ENCODE measurements at regions not wholly inside any gene's neighbourhood (a gene's known extent, or its start where the extent isn't known, plus 50 kb on each side); places are given as distances from the start of the nearest gene placed in this dataset.

DNA sequence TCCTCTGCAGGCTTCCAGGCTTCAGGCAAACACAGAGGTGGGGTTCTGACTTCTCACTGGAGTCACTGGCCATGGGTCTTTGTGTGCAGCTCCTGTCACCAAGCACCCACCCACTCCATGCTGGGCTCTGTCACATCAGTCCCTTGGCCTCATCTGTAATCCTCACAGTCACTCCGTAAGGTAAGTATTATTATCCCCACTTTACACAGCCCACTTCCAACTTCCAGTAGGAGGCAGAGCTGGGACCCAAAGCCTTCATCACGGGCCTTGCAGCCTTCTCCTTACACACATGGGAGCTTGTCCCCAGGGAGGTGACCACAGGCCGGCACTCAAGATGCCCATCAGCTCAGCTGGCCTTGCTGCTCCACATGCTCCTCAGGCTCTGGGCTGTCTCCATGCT lies 266.7 kb upstream of the B3GAT1 start:
- no peak for DNase-seq

DNA sequence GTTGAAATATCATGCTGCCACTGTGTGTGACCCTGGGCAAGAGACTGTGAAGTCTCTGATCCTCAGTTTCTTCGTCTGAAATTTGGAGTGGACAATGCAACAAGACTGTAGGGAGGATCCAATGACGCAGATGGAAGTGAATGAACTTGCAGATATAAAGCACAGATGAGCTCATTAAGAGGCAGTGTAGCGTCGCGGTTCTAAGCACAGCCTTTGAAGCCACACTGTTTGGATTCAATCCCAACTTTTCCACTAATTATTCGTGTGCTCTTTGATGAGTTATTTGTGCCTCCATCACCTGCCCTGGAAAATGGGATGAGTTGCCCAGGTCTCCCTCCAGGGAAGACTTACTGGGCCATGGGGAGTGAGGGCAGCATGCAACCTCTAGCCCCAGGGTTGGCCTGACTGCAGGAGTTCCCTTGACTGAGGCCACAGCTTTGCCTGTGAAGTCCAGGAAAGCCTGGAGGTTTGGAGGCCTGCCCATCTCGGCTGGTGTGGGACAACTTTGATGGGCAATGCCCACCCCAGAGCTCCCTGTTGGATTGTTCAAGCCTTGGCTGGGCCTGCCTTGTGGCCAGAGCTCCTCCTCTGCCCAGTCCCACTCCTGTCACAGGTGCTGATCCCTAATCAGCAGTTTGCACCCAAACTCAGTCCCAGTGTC lies 266.0 kb upstream of the B3GAT1 start:
- DNase-seq: no peak

DNA sequence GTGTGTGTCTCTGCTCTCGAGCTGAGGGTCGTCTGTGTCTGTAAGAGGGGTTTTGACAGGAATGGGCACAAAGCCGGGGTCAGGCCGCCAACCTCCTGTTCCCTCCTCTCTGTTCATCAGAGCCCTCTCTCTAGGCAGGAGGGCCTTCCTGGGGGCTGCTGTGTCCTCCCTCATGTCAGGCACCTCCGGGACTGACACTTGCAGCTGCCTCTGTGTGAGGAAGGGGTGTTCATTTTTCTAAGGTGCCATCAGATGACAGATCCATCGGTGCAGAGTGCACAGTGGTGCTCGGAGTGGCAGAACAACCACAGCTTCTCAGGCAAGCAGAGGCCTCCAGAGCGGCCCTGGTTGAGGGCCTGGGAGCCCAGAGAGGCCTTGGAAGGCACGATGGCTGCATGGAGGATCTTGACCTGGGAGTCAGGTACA lies 265.4 kb upstream of the B3GAT1 start:
- DNase-seq: no peak

DNA sequence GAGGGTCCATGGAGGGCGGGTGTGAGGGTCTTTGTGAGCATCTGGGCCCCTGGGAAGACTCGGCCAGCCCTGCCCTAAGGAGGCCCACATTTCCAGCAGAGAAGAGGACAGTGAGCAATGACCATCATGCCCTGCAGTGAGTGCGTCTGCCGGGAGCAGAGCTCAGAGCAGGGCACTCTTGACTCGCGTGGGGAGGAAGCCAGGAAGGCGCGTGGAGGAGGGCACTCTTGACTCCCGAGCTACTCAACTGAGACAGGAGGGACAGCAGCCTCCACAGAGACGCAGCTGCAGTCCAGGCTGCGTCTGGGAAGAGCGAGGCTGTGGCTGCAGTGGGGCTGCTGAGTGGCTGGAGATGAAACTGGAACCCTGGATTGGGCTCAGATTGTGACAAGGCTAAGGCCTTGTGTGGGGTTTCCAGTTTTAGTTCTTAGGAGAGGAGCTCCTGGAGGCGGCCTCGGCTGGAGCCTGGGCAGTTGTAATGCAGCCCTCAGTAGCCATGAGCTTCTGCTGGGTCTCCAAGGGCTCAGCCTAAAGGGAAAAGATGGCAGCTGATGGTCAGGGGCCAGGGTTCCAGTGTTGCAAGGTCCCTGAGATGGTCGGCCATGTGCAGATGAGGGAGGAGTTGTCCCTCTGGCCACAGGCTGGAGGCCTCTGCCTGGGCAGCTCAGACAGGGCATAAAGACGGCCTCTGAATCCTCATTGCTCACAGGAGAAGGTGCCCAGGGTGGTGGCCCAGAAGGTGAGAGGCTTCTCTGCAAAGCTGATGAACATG lies 264.7 kb upstream of the B3GAT1 start:
- no peak for DNase-seq

DNA sequence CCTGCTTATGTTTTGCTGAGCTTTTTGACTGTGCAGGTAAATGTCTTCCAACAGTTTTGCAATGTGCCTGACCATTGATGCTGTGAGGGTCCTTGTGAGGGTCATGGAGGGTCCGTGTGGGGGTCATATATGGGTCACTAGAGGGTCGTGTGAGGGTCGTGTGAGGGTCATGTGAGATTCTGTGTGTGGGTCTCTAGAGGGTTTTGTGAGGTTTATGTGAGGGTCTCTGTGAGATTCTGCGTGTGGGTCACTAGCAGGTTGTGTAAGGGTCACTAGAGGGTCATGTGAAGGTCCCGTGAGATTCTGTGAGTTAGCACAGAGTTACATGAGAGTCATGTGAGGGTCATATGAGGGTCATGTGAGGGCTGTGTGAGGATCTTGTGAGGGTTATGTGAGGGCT lies 263.9 kb upstream of the B3GAT1 start:
- no peak for DNase-seq

DNA sequence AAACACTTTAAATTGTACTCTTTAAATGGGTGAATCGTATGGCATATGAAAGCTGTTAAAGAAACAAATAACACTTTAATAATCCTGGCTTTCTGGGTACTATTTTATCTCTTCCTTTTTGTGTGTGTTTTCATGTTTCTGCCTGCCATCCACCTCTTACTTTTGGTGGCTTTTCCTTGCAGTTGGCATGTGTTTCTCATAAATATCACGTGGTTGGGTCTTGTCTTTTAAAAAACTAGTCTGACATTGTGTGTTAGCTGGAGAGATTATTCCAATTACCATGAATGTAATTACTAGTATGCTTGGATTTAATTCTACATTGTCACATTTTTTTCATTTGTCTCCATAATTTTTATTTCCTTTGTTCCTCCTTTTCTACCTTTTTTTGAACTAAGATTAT lies 262.9 kb upstream of the B3GAT1 start:
- DNase-seq: no peak

DNA sequence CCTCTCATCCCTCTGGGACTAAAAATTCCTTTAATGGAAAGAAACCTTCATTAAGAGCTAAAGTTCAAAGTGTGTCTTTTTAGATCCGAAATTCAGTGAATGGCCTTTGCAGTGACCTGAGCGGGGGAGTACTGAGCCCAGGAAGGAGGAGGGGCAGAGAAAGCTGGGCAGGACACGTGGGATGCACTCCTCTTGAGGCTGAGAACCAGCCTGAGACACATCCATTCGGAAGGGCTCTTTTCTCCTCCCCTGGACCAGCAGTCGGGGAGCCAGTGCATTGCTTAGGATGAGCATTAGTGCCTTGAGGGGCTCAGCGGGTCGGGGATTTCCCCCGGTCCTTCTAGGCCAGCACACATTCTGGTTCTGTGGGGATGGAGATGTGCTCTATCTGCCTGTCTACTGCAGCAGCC lies 258.9 kb upstream of the B3GAT1 start:
- no peak for DNase-seq

DNA sequence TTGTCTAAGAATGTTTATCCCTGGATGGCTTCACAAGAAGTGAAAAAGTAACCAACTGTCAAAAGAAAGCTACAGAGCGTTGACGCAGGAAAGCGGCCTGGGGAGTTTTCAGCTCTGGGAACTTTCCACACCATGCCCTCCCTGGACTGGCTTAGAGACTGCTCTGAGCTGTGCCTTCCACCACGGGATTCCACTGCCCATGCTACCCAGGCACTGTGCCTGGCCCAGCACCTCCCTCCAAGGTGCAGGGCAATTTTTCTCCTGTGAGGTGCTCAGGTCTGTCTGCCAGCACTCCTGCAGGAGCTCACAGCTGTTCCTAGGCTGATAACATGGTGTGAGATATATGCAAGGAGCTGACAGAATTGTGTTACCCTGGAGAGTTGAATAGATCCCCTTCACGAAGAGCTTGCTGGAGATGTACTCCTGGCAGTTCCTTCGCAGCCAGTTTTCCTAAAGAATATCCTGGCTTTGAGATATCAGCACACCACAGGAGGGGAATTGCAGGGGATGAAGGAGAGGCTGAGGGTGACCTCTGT lies 258.3 kb upstream of the B3GAT1 start:
- DNase-seq: no peak

DNA sequence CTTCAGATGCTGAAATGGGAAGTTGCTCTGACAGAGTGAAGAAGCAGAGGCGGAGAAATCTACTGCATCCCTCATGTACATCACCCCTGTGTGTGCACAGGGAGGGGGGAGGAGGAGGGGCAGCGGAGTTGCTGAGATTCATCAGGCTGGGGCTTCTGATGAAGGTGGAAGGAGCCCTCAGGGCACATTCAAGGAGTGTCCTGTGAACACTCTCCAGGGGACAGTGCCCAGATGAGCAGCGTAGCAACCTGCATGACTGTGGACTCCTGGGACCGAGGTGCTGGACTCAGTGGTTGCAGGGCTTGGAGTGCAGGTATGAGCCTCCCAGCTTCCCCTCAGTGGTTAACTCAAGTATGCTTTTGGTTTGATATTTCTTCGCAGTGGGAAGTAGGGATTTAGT lies 257.8 kb upstream of the B3GAT1 start:
- DNase-seq: no peak

DNA sequence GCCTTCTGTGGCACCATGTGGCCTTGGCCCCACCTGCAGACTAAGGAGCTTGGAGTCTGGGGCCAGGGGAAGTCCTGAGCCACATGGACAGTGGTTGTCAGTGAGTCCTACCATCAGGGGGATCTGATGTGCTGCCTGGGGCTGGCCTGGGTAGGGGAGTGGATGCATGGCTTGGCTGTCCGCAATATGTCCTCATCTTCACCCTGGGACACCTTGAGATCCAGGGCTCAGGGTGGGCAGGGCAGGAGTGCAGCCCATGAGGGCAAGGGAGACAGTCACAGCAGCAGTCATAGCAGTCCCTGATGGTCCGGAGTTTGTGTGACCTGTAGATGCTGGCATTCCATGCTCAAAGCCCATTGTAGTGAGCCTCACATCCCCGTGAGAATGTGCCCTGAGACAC lies 256.8 kb upstream of the B3GAT1 start:
- DNase-seq: no peak

DNA sequence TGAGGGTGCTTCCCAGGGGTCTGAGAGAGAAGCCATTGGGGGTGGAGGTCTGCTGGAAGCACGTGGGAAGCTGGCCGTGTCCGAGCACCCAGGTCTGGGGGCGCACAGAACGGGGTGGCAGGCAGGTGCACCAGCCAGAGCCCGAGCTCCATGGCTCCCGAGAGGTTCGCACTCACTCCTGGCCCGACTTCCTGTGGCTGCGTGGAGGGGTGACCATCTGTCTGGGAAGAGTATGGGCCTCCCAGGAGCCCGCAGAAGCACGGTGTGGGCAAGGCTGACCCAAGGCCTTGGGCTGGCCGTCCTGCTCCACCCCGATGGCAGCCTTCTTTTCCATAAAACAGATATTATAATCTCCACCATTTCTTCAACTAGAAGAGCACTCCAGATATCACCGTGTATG lies 256.0 kb upstream of the B3GAT1 start:
- DNase-seq: no peak

DNA sequence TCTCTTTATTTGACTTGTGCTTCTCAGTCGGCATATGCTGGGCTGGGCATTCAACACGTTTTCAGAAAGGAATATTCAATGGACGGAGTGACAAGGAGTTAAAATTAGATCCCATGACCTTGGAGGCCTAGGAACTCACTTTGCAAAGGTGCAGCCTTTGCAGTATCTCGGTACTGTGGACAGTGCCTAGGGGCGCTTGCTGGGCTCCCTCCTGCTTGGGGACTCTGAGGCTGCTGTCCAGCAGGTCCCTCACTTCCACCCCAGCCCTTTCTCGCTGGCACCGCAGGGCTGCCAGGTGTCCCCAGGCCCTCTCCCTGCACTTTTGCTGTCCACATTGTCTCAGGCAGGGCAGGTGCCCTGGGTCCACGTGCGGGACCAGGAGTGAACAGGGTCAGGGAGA lies 255.5 kb upstream of the B3GAT1 start:
- no peak for DNase-seq

DNA sequence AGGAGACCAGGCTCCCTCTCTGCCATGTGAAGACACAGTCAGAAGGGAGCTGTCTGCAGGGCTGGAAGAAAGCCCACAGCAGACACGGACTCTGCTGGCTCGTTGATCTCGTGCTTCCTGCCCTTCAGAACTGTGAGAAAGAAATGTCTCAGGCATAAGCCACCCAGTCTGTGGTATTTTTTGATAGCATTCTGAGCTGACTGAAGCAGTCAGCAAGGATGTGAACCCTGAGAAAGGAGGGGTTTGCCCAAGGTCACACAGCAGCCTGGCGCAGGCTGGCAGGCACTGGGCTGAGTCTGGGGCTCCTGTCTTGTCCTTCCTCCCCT lies 255.1 kb upstream of the B3GAT1 start:
- DNase-seq: no peak

DNA sequence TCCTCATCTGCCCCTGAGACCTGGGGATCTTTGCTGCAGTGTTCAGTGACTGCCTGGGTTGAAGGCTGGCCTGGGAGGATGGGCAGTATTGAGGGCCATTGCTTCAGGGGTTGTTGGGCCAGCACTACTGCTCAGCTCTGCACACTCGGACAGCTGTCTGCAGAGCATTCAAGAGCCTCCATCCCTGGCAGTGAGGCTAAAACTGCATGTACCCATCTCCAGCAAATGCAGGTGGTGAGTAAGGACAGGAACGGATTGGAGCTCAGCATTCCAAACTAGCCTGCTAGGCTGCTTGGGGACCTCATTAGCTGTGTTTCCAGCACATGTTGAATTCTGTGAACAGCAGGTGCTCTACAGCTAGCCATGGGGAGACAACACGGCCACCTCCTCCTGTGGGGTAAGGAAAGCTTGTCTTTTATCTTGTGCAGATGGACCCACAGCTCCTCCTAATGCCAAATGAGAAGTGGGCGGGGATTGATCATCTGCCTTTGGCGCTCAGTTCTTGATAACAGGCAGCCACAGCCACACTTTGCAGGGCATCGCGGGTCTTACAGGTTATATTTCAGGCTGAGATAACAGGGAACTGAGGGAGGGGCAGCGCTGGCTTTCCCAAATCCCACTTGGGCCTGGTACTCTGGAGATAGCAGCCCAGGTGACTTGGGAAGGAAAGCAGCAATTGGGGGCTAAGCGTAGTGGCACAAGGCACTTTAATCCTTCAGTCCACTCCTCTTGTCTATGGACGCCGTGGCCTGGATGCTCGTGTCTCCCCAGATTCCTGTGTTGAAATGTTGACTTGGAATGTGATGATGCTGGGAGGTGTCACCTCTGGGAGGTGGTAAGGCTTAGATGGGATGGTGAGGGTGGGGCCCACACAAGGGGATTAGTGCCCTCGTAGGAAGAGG lies 254.5 kb upstream of the B3GAT1 start:
- no peak for DNase-seq

DNA sequence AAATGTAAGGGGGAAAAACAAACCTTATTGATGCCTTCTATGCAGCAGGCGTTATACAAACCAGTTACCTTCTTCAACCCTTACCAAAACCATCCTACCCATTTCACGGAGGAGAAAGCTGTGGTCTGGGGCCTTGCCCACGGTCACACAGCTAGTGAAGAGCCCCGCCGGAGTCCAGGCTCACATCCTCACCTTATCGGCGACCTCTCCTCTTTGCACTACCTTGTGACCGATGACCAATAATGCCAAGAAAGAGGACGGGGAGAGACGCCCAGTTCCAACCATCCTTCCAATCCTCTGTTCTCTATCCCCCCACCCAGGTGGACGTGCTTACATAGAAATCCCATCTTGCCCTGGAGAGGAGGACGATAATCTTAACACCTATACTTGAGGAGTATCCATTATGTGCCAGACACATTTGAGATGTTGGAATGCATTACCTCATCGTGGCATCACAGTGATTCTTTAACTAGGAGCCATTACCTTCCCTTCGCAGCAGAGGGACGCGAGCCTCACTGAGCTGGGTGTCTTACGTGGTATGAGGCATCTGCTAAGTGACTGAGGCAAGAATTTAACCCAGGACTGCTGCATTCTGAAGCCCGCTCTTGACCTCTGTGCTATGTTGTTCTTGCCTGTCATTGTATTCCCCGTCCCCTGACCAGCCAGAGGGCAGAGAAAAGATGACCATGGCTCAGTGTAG lies 253.7 kb upstream of the B3GAT1 start:
- no peak for DNase-seq

DNA sequence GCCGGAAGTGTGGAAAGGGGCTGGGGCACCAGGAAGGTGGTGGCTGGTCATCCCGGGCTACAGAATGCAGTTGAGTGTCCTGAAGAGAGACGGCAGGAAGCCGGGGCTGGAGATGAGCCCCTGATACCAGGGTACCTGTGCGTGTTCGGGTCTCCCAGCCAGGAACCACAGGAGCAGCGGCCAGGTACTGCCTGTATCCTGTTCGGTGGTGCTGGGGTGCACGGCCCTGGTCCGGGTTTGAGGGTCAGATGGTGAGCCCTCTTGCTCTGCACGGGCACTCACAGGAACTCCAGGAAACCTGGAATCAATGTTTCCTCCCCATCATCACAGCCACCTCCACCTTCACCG lies 253.1 kb upstream of the B3GAT1 start:
- no peak for DNase-seq

DNA sequence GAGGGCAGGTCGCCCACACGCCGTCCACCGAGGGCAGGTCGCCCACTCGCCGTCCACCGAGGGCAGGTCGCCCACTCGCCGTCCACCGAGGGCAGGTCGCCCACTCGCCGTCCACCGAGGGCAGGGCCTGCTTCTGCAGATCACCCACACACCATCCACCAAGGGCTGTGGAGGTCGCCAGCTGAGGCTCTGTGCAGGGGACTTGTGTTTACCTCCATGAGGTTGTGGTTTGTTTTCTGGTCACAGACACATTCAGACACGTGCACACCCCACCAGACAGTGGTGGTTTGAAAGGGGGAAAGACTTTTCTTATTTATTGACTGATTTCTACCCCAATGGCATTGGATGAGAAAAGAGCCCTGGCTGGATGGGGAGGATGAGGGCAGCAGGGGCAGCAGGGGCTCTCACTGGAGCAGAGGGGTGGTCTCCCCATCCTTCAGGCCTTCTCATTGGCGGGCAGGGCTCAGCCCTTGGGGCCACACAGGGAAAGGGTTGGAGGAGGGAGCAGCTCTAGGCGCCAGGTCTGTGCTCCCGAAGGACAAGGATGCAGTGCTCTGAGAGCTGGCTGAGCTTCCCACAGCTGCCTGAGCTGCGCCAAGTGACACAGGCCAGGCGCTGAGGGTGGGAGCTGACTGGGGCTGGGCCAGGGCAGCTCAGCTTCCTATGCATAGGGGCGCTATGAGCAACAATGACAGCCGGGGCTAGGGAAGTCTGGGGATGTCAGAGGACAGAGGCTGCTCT lies 252.6 kb upstream of the B3GAT1 start:
- no peak for DNase-seq

DNA sequence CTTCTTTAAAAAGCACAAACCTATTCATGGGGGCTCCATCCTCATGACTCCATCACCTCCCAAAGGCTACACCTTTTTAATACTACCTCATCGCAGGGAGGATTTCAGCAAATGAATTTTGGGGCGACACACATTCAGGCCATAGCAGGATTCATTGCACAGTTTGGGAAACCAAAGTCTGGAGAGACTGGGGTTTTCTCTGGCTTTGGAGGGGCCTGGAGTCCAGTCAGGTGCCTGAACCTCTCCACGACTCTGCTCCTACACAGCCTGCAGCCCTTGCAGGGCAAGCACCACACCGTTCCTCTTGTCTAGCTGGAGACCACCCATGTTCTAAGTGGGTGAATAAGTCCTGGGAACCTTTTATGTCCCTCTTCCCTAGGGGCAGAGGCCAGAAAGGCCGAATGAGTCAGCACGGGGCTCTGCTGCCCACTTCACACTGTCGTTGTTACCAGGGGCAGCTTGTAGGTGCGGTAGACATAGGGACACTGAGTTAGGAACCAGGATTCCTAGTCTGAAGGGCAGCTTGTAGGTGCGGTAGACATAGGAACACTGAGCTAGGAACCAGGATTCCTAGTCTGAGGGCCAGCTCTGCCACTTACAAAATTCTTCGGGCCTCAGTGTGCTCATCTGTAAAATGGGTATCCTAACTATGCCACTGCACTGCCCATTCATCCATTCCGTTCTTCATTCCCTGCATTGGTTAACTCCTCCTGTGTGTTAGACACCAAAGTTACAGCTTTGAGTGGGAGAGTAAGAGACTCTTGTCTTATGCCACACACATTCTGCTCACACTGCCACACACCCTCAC lies 251.7 kb upstream of the B3GAT1 start:
- DNase-seq: no peak

DNA sequence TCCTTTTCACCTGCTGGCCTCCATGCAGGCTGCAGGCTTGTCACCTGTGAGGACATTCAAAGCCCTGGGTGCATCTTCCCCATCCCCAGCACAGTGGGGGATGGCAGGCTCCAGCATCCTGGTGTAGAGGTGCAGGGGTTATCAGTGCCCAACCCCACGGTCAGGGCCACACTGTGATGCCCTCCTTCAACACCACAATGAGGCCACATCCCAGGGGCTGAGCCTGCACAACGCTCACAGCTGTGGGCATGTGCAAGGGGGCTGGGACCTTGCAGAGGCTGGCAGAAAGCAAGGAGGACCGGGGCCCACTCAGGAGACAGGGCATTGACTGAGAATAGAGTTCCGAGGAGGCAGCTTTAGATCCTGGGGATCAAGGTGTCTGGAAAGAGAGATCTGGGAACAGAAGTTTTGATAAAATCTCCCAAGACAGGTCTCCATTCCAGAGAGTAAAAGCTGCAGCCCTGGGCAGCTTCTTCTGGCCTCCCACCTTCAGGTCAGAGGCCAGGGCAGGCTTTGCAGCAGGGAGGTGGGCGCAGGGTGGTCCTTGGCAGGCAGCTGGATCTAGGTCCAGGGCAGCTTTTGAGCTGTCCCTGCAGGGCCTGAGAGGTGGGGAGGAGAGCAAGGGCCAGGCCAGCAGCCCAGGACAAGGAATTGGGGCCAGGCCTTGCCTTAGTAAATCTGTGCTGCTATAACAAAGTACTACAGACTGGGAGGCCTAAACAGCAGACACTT lies 250.8 kb upstream of the B3GAT1 start:
- no peak for DNase-seq

DNA sequence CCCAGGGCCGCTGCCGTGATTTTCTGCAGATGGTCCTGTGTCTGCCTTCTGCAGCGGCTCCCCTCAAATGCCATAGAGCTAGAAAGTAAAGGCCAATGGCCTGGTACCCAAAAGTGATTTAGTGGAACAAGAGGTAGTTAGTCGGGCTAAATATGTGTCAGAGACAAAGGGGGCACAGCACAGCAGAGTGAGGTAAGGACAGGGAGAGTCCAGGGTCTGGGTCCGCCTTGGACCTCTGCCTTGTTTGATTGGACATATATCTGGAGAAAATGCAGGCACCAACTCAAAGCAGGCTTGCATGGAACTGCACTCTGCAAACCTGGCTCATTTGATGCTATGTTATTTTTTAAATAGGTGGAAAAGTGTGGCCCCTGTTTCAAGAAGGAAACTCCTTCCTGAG lies 249.6 kb upstream of the B3GAT1 start:
- DNase-seq: no peak

DNA sequence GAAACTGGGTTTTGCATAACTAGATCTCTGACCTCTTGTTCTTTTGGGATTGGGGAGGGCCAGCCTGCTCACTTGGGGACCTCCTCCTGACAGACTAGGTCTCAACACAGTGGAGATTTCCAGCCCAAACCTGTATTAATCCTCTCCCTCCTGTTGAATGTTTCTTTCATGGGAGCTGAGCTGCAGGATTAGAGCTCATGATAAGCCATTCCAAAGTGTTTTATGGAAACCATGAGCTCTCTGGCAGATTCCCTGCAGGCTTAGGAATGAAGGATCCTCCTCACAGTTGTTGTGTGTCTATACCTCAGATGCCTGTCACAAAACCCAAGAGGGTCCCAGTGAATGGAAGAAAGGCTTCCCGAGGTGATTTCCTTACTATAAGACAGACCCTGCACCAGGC lies 248.4 kb upstream of the B3GAT1 start:
- DNase-seq: no peak
